ENCODE measurements at regions not wholly inside any gene's neighbourhood (a gene's known extent, or its start where the extent isn't known, plus 50 kb on each side); places are given as distances from the start of the nearest gene placed in this dataset.

DNA sequence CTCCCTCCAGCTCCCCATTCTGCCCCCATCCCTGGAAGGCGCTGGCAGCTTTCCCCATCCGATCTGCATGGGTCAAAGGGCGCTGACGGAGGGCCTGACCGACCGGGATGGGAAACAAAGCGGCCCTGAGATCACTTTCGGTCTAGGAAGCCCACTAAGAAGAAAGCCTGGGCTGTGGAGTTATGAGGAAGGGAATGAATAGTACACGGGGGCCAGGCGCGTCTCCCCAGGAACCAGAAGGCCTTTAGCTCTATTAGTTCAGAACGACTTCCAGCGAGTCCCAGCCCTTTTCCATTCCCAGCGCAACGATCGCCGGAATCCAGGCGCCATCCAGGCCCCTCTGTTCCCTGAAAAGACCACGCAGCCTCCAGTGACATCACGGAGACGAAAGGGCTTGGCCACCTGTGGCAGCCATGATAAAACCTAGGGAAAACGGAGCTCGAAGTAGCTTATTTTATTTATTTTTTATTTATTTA, 70.1 kb upstream of the CCDC180 start:
- TF ChIP-seq, protein P1, sequence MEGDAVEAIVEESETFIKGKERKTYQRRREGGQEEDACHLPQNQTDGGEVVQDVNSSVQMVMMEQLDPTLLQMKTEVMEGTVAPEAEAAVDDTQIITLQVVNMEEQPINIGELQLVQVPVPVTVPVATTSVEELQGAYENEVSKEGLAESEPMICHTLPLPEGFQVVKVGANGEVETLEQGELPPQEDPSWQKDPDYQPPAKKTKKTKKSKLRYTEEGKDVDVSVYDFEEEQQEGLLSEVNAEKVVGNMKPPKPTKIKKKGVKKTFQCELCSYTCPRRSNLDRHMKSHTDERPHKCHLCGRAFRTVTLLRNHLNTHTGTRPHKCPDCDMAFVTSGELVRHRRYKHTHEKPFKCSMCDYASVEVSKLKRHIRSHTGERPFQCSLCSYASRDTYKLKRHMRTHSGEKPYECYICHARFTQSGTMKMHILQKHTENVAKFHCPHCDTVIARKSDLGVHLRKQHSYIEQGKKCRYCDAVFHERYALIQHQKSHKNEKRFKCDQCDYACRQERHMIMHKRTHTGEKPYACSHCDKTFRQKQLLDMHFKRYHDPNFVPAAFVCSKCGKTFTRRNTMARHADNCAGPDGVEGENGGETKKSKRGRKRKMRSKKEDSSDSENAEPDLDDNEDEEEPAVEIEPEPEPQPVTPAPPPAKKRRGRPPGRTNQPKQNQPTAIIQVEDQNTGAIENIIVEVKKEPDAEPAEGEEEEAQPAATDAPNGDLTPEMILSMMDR (IDR thresholded peaks at IDR 0.05; ENCODE audit: low read depth, low read length, poor library complexity, severe bottlenecking): no peak
- no peak for TF ChIP-seq EZH2phosphoT487 (IDR thresholded peaks at IDR 0.05; ENCODE audit: borderline replicate concordance, low read length)

All from DOHH2 (cell line).